NCI-H2171 (cell line): ENCODE measurements at regions not wholly inside any gene's neighbourhood (a gene's known extent, or its start where the extent isn't known, plus 50 kb on each side); places are given as distances from the start of the nearest gene placed in this dataset.
"Not testable (repeated sequence)": the region's sequence is repeated elsewhere in the genome, so short reads cannot be mapped to it uniquely, and the experiment has no call there.

Experiments
- DNase-seq: peaks from one replicate; lab custom pipeline; 2025; lab: John Stamatoyannopoulos, UW

GRCh38 chr4:26209378-26209777 is 111.4 kb upstream of the RBPJ start:
- DNase-seq = not testable (repeated sequence)

GRCh38 chr4:26212528-26212927 is 108.3 kb upstream of the RBPJ start:
- DNase-seq = no peak

- DNase-seq = no peak
Measured at GRCh38 chr4:26213317-26213716, 107.5 kb upstream of the RBPJ start.

- no peak for DNase-seq
Measured at GRCh38 chr4:26214994-26215393, 105.8 kb upstream of the RBPJ start.

- DNase-seq = no peak
Measured at GRCh38 chr4:26215725-26216124, 105.1 kb upstream of the RBPJ start.

- DNase-seq = no peak
Measured at GRCh38 chr4:26217481-26217880, 103.3 kb upstream of the RBPJ start.

- DNase-seq = no peak
Measured at GRCh38 chr4:26217961-26218676, 102.7 kb upstream of the RBPJ start.

- DNase-seq = no peak
Measured at GRCh38 chr4:26218677-26219605, 101.9 kb upstream of the RBPJ start.

- no peak for DNase-seq
Measured at GRCh38 chr4:26220696-26221095, 100.1 kb upstream of the RBPJ start.

GRCh38 chr4:26223155-26223554 is 97.7 kb upstream of the RBPJ start:
- no peak for DNase-seq

- DNase-seq = no peak
Measured at GRCh38 chr4:26226629-26227376, 94.0 kb upstream of the RBPJ start.

GRCh38 chr4:26227601-26228229 is 93.1 kb upstream of the RBPJ start:
- no peak for DNase-seq

- no peak for DNase-seq
Measured at GRCh38 chr4:26228883-26229282, 91.9 kb upstream of the RBPJ start.

- DNase-seq = no peak
Measured at GRCh38 chr4:26229974-26230373, 90.8 kb upstream of the RBPJ start.

GRCh38 chr4:26233350-26233749 is 87.5 kb upstream of the RBPJ start:
- DNase-seq = no peak

- peak; percentile 7 for DNase-seq
Measured at GRCh38 chr4:26235500-26235899, 85.3 kb upstream of the RBPJ start.

GRCh38 chr4:26237916-26238315 is 82.9 kb upstream of the RBPJ start:
- DNase-seq = no peak

GRCh38 chr4:26238426-26238777 is 82.4 kb upstream of the RBPJ start:
- no peak for DNase-seq

GRCh38 chr4:26238778-26239679 is 81.8 kb upstream of the RBPJ start:
- DNase-seq = peak; percentile 19

GRCh38 chr4:26239801-26240200 is 81.0 kb upstream of the RBPJ start:
- DNase-seq = no peak

GRCh38 chr4:26241179-26241578 is 79.6 kb upstream of the RBPJ start:
- DNase-seq = no peak
